ENCODE measurements at regions not wholly inside any gene's neighbourhood (a gene's known extent, or its start where the extent isn't known, plus 50 kb on each side); places are given as distances from the start of the nearest gene placed in this dataset.
"Not testable (repeated sequence)": the region's sequence is repeated elsewhere in the genome, so short reads cannot be mapped to it uniquely, and the experiment has no call there.

- no peak for DNase-seq
Observed at GRCh38 chr6:120320481-120321162, 971.1 kb upstream of the MAN1A1 start.

- no peak for DNase-seq
Observed at GRCh38 chr6:120304223-120304622, 954.7 kb upstream of the MAN1A1 start.

GRCh38 chr6:120303527-120303926, 954.0 kb upstream of the MAN1A1 start:
- DNase-seq = no peak

- DNase-seq = no peak
Observed at GRCh38 chr6:120302041-120302440, 952.5 kb upstream of the MAN1A1 start.

- no peak for DNase-seq
Observed at GRCh38 chr6:120290964-120291363, 941.4 kb upstream of the MAN1A1 start.

GRCh38 chr6:120282005-120282404, 932.4 kb upstream of the MAN1A1 start:
- DNase-seq = no peak

GRCh38 chr6:120279466-120280167, 930.1 kb upstream of the MAN1A1 start:
- no peak for DNase-seq

GRCh38 chr6:120278689-120279396, 929.3 kb upstream of the MAN1A1 start:
- DNase-seq = no peak

- DNase-seq = no peak
Observed at GRCh38 chr6:120274547-120274946, 925.0 kb upstream of the MAN1A1 start.

GRCh38 chr6:120273411-120273810, 923.9 kb upstream of the MAN1A1 start:
- DNase-seq = no peak

- no peak for DNase-seq
Observed at GRCh38 chr6:120272038-120272437, 922.5 kb upstream of the MAN1A1 start.

- not testable (repeated sequence) for DNase-seq
Observed at GRCh38 chr6:120268256-120268655, 918.7 kb upstream of the MAN1A1 start.

GRCh38 chr6:120262354-120262753, 912.8 kb upstream of the MAN1A1 start:
- DNase-seq = no peak

- no peak for DNase-seq
Observed at GRCh38 chr6:120260636-120261035, 911.1 kb upstream of the MAN1A1 start.

GRCh38 chr6:120254651-120255050, 905.1 kb upstream of the MAN1A1 start:
- DNase-seq = no peak

GRCh38 chr6:120248451-120248850, 898.9 kb upstream of the MAN1A1 start:
- DNase-seq = no peak

GRCh38 chr6:120237221-120237620, 887.7 kb upstream of the MAN1A1 start:
- no peak for DNase-seq

- no peak for DNase-seq
Observed at GRCh38 chr6:120230008-120230407, 880.4 kb upstream of the MAN1A1 start.

GRCh38 chr6:120228297-120228696, 878.7 kb upstream of the MAN1A1 start:
- no peak for DNase-seq

- no peak for DNase-seq
Observed at GRCh38 chr6:120219339-120219738, 869.8 kb upstream of the MAN1A1 start.

- DNase-seq = no peak
Observed at GRCh38 chr6:120214088-120214499, 864.5 kb upstream of the MAN1A1 start.

GRCh38 chr6:120211955-120212792, 862.6 kb upstream of the MAN1A1 start:
- DNase-seq = peak; percentile 2

GRCh38 chr6:120202878-120203277, 853.3 kb upstream of the MAN1A1 start:
- no peak for DNase-seq

Measured in hematopoietic multipotent progenitor cell treated with erythropoietin and hydrocortisone succinate and interleukin-3 and kit ligand, for 6 days (in vitro differentiated cells).